ENCODE measurements at regions not wholly inside any gene's neighbourhood (a gene's known extent, or its start where the extent isn't known, plus 50 kb on each side); places are given as distances from the start of the nearest gene placed in this dataset.

- TF ChIP-seq CTCF (conservative IDR thresholded peaks at IDR 0.05 in 1 of 2, IDR thresholded peaks at IDR 0.05 in 1 of 2; ENCODE audit: extremely low read depth in 1 of 2, insufficient read depth in 1 of 2, low read depth in 1 of 2, low read length in 2 of 2) (peak; percentile 24 to 37), EZH2 (IDR thresholded peaks at IDR 0.05; ENCODE audit: borderline replicate concordance, low read length) (no peak)
Measured at GRCh38 chr18:27400001-27400400, 214.9 kb upstream of the CHST9 start.

All from mammary epithelial cell (primary cell).